Suprapubic skin (tissue), 4 donors: ENCODE measurements at regions not wholly inside any gene's neighbourhood (a gene's known extent, or its start where the extent isn't known, plus 50 kb on each side); places are given as distances from the start of the nearest gene placed in this dataset.

Experiments
- EP300 ChIP-seq: sonication (generic); formaldehyde crosslinking; IDR thresholded peaks from one replicate; pipeline ENCODE4 v1.6.1; 2017; ENCODE audit warnings: antibody characterized with exemption
- POLR2A ChIP-seq, 2 donors: fragments of 450-650 bp; IDR thresholded peaks; one replicate each; pipeline ENCODE4 v1.6.1; 2017; ENCODE audit warnings: antibody characterized with exemption in 2 of 2, mild to moderate bottlenecking in 2 of 2, moderate library complexity in 2 of 2
- POLR2AphosphoS5 ChIP-seq, 3 donors: sonication (generic); formaldehyde crosslinking; IDR thresholded peaks; one replicate each; pipeline ENCODE4 v1.6.1; 2017; ENCODE audit warnings: antibody characterized with exemption in 3 of 3
- TF ChIP-seq, protein P1 (sequence below), 2 donors: fragments of 200-600 bp in 1 of 2; fragments of 450-650 bp in 1 of 2; sonication (generic) in 1 of 2; IDR thresholded peaks; one replicate each; pipeline ENCODE4 v1.5.1; 2016 to 2019; ENCODE audit warnings: antibody characterized with exemption in 2 of 2, mild to moderate bottlenecking in 1 of 2, moderate library complexity in 1 of 2

DNA sequence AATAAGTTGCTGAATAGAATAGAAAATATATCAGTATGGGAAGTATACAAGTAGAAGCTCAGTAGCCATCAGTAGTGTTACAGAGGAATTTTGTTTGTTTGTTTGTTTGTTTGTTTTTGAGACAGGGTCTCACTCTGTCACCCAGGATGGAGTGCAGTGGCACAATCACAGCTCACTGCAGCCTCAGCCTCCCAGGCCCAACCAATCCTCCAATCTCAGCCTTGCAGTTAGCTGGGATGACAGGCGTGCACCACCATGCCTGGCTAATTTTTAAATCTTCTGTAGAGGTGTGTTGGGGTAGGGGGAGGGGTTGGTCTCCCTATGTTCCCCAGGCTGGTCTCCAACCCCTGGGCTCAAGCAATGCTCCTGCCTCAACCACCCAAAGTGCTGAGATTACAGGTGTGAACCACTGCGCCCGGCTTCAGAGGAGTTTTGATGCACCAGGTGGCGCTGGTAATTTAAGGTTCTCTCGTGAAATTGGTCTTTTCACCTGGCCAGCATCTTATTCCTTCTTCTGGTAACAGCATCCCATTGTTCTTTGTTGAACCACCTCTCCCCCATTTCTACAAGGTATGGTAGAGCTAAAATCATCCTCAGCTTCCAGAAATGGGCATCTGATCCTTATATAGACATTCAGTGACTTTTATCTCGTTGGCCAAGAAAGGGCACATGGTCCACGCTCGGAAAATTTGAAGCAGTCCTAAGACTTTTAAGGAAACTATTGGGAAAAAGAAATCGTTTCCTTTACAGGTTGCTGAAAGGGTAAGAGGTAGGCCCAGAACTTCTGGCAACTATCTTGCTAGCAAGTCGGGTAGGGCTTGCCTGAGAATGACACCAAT, 157.1 kb downstream of the ARRDC3 start:
- TF ChIP-seq, protein P1, sequence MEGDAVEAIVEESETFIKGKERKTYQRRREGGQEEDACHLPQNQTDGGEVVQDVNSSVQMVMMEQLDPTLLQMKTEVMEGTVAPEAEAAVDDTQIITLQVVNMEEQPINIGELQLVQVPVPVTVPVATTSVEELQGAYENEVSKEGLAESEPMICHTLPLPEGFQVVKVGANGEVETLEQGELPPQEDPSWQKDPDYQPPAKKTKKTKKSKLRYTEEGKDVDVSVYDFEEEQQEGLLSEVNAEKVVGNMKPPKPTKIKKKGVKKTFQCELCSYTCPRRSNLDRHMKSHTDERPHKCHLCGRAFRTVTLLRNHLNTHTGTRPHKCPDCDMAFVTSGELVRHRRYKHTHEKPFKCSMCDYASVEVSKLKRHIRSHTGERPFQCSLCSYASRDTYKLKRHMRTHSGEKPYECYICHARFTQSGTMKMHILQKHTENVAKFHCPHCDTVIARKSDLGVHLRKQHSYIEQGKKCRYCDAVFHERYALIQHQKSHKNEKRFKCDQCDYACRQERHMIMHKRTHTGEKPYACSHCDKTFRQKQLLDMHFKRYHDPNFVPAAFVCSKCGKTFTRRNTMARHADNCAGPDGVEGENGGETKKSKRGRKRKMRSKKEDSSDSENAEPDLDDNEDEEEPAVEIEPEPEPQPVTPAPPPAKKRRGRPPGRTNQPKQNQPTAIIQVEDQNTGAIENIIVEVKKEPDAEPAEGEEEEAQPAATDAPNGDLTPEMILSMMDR (IDR thresholded peaks at IDR 0.05), result no peak
- TF ChIP-seq POLR2AphosphoS5 (IDR thresholded peaks at IDR 0.05), result no peak
- no peak for TF ChIP-seq POLR2A (IDR thresholded peaks at IDR 0.05)
- no peak for TF ChIP-seq EP300
